HCT116 (cell line): ENCODE measurements at regions not wholly inside any gene's neighbourhood (a gene's known extent, or its start where the extent isn't known, plus 50 kb on each side); places are given as distances from the start of the nearest gene placed in this dataset.

Experiments
- ATAC-seq: fragments of 200-7000 bp; cut with Tn5 transposase; 2 replicates; pipeline ENCODE4 v1.9.1; 2020; ENCODE audit warnings: mild to moderate bottlenecking, moderate library complexity
- BruUV-seq: library from RNA; stranded (reverse); fragments of 400-500 nt; replicated peaks from 2 replicates; lab custom pipeline; 2021; lab: Mats Ljungman, UMichigan
- CTCF ChIA-PET: fragments of 300-600 bp; sonication (Branson Sonifier 250); formaldehyde crosslinking; loops from one replicate; lab custom pipeline; 2021; ENCODE audit warnings: antibody characterized with exemption; lab: Charles Lee
- POLR2A ChIA-PET: fragments of 300-600, 350-600 bp; sonication (Branson Sonifier 250); formaldehyde crosslinking; loops from one replicate; lab custom pipeline; 2021; ENCODE audit warnings: antibody characterized with exemption; lab: Charles Lee
- RAD21 ChIA-PET, 2 experiments: fragments of 300-600 bp; sonication (Branson Sonifier 250); formaldehyde crosslinking; loops; one replicate each; lab custom pipeline; 2023; ENCODE audit warnings: low total read pairs in 2 of 2; ENCODE audit not compliant: uncharacterized antibody in 2 of 2, unreplicated experiment in 2 of 2, low non-redundant PET in 1 of 2; lab: Charles Lee
- DNase-seq: peaks from one replicate; pipeline ENCODE4 v3.0.0-alpha.2; 2010; ENCODE audit warnings: low read depth, low spot score
- H2AFZ ChIP-seq: fragments of 200-600 bp; shearing (Covaris generic), sonication (generic); 2 replicates; pipeline ENCODE4 v1.6.1; 2017; ENCODE audit warnings: low read depth, mixed run types, mixed read lengths, antibody characterized with exemption, low read length; ENCODE audit not compliant: poor library complexity, severe bottlenecking
- H3K27ac ChIP-seq: 2 replicates; pipeline ENCODE4 v1.5.1; 2012; ENCODE audit warnings: low read depth, low read length
- H3K27me3 ChIP-seq: fragments of 200-600 bp; sonication (generic); 2 replicates; pipeline ENCODE4 v1.6.1; 2016; ENCODE audit warnings: mixed run types, low read length, mixed read lengths; ENCODE audit not compliant: insufficient read depth
- H3K36me3 ChIP-seq, 2 experiments: fragments of 200-500 bp in 1 of 2; fragments of 200-600 bp in 1 of 2; sonication (Bioruptor generic) in 1 of 2; sonication (generic) in 1 of 2; 2 replicates each; pipeline versions ENCODE4 v1.5.1 to v1.6.1; 2014 to 2016; ENCODE audit warnings: low read length in 2 of 2, inconsistent platforms in 1 of 2, mixed read lengths in 1 of 2, mixed run types in 1 of 2; ENCODE audit not compliant: insufficient read depth in 2 of 2, control insufficient read depth in 1 of 2
- H3K4me1 ChIP-seq, 2 experiments: fragments of 200-600 bp in 1 of 2; sonication (generic) in 1 of 2; 2 replicates each; pipeline versions ENCODE4 v1.5.1 to v1.6.1; 2012 to 2017; ENCODE audit warnings: low read length in 2 of 2, inconsistent platforms in 1 of 2, mild to moderate bottlenecking in 1 of 2, mixed read lengths in 1 of 2, mixed run types in 1 of 2, moderate library complexity in 1 of 2; ENCODE audit not compliant: insufficient read depth in 2 of 2, control insufficient read depth in 1 of 2
- H3K4me2 ChIP-seq: fragments of 200-600 bp; sonication (generic); 2 replicates; pipeline ENCODE4 v1.6.1; 2017; ENCODE audit warnings: mixed run types, low read length, mixed read lengths
- H3K4me3 ChIP-seq, 2 experiments: fragments of 200-600 bp in 1 of 2; sonication (generic) in 1 of 2; replicated peaks in 1 of 2; 2 replicates each; pipeline ENCODE4 v1.5.1; 2011 to 2016; ENCODE audit warnings: low read length in 2 of 2, control low read depth in 1 of 2, low read depth in 1 of 2, mild to moderate bottlenecking in 1 of 2, mixed read lengths in 1 of 2, mixed run types in 1 of 2
- H3K79me2 ChIP-seq: fragments of 200-600 bp; sonication (generic); 2 replicates; pipeline ENCODE4 v1.6.1; 2017; ENCODE audit warnings: mild to moderate bottlenecking, mixed run types, low read length, moderate library complexity, mixed read lengths; ENCODE audit not compliant: insufficient read depth
- H3K9ac ChIP-seq: fragments of 200-600 bp; sonication (generic); 2 replicates; pipeline ENCODE4 v1.6.1; 2016; ENCODE audit warnings: low read length, mixed read lengths
- H3K9me2 ChIP-seq: fragments of 200-600 bp; sonication (generic), shearing (Covaris generic); 2 replicates; pipeline ENCODE4 v1.6.1; 2017; ENCODE audit warnings: mixed run types, mild to moderate bottlenecking, moderate library complexity; ENCODE audit not compliant: insufficient read depth
- H3K9me3 ChIP-seq, 2 experiments: fragments of 200-500 bp in 1 of 2; fragments of 200-600 bp in 1 of 2; sonication (Bioruptor generic) in 1 of 2; sonication (generic) in 1 of 2; 2 replicates each; pipeline ENCODE4 v1.6.1; 2014 to 2017; ENCODE audit warnings: low read length in 2 of 2, mixed read lengths in 2 of 2, inconsistent platforms in 1 of 2, low read depth in 1 of 2, mild to moderate bottlenecking in 1 of 2, mixed run types in 1 of 2, moderate library complexity in 1 of 2; ENCODE audit not compliant: control insufficient read depth in 1 of 2, insufficient read depth in 1 of 2
- H4K20me1 ChIP-seq: fragments of 200-600 bp; sonication (generic), shearing (Covaris generic); 2 replicates; pipeline ENCODE4 v1.6.1; 2017; ENCODE audit warnings: mixed run types, mild to moderate bottlenecking, moderate library complexity; ENCODE audit not compliant: insufficient read depth
- CEBPB ChIP-seq: IDR thresholded peaks from 2 replicates; pipeline ENCODE4 v1.6.1; 2012; ENCODE audit warnings: low read depth
- ELF1 ChIP-seq: IDR thresholded peaks from 2 replicates; pipeline ENCODE4 v1.6.1; 2012; ENCODE audit warnings: low read depth, borderline replicate concordance
- FOSL1 ChIP-seq: IDR thresholded peaks from 2 replicates; pipeline ENCODE4 v1.6.1; 2012; ENCODE audit warnings: low read depth
- MAX ChIP-seq: IDR thresholded peaks from 2 replicates; pipeline ENCODE4 v1.6.1; 2012
- POLR2A ChIP-seq: IDR thresholded peaks from 2 replicates; pipeline ENCODE4 v1.7.0; 2011; ENCODE audit warnings: borderline replicate concordance; ENCODE audit not compliant: insufficient read depth, insufficient read length; ENCODE audit errors: extremely low read depth
- POLR2AphosphoS5 ChIP-seq: IDR thresholded peaks from 2 replicates; pipeline ENCODE4 v1.6.1; 2011; ENCODE audit warnings: mild to moderate bottlenecking, low read depth, low read length, moderate library complexity
- RAD21 ChIP-seq: IDR thresholded peaks from 2 replicates; pipeline ENCODE4 v1.6.1; 2012; ENCODE audit warnings: low read depth, mild to moderate bottlenecking
- REST ChIP-seq: IDR thresholded peaks from 2 replicates; pipeline ENCODE4 v1.6.1; 2012; ENCODE audit warnings: low read depth
- SIN3A ChIP-seq: IDR thresholded peaks from 2 replicates; pipeline ENCODE4 v1.6.1; 2012; ENCODE audit warnings: low read depth
- SP1 ChIP-seq: IDR thresholded peaks from 2 replicates; pipeline ENCODE4 v1.6.1; 2012; ENCODE audit warnings: low read depth
- SRF ChIP-seq: IDR thresholded peaks from 2 replicates; pipeline ENCODE4 v1.6.1; 2012; ENCODE audit warnings: low read depth
- YY1 ChIP-seq: IDR thresholded peaks from 2 replicates; pipeline ENCODE4 v1.6.1; 2011; ENCODE audit warnings: low read length, low read depth, moderate library complexity, mild to moderate bottlenecking; ENCODE audit not compliant: insufficient replicate concordance; ENCODE audit errors: extremely low read depth
- ZBTB33 ChIP-seq: IDR thresholded peaks from 2 replicates; pipeline ENCODE4 v1.6.1; 2011; ENCODE audit warnings: mild to moderate bottlenecking, low read length, moderate library complexity; ENCODE audit not compliant: insufficient replicate concordance; ENCODE audit errors: extremely low read depth
- ZFX ChIP-seq: fragments of 450-650 bp; IDR thresholded peaks from 2 replicates; pipeline ENCODE4 v1.6.1; 2017
- ZNF274 ChIP-seq: fragments of 200-500 bp; sonication (Bioruptor generic); IDR thresholded peaks from 2 replicates; pipeline ENCODE4 v1.6.1; 2014; ENCODE audit warnings: mild to moderate bottlenecking, low read depth, low read length, inconsistent platforms
- intact Hi-C: fragments of 100-400 bp; cut with micrococcal nuclease; formaldehyde crosslinking; loops from 2 replicates; pipeline ENCODE4 v1.10.0; 2022
- TF ChIP-seq, protein P1 (sequence below): IDR thresholded peaks from 2 replicates; pipeline ENCODE4 v1.6.1; 2012

GRCh38 chr11:90284171-90284570, 61.3 kb upstream of the CHORDC1 start:
- CTCF ChIA-PET, result no interaction called here
- POLR2A ChIA-PET, result no interaction called here

More at GRCh38 chr11:90284171-90284570, 61.3 kb upstream of the CHORDC1 start:
- Histone ChIP-seq H3K9me2 (no peaks in the 10 kb centered on the region), H3K27me3 (no peaks in the 10 kb centered on the region), H3K9ac (no peak overlapping the region), H3K4me2 (no peak overlapping the region), H3K27ac (no peak overlapping the region), H3K9me3 (no peaks in the 10 kb centered on the region), H4K20me1 (no peaks in the 10 kb centered on the region), H3K4me1 (no peaks in the 10 kb centered on the region), H2AFZ (no peak overlapping the region), H3K79me2 (no peaks in the 10 kb centered on the region), H3K36me3 (no peaks in the 10 kb centered on the region), H3K4me3 (no peak overlapping the region)
- RAD21 ChIA-PET, result no interaction called here
- DNase-seq (no peak), ATAC-seq (no peak)
- intact Hi-C loops, result no loop called here
- no TSS peak for BruUV-seq
- TF ChIP-seq POLR2A (no peak), RAD21 (no peak), REST (no peak), ZNF274 (no peak), YY1 (no peak), ELF1 (no peak), SRF (no peak), FOSL1 (no peak), ZFX (no peak), POLR2AphosphoS5 (no peak), MAX (no peak), CEBPB (no peak), ZBTB33 (no peak), SP1 (no peak), SIN3A (no peak)
- TF ChIP-seq, protein P1, sequence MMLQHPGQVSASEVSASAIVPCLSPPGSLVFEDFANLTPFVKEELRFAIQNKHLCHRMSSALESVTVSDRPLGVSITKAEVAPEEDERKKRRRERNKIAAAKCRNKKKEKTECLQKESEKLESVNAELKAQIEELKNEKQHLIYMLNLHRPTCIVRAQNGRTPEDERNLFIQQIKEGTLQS, result no peak
